HG02571 (cell line): ENCODE measurements at regions not wholly inside any gene's neighbourhood (a gene's known extent, or its start where the extent isn't known, plus 50 kb on each side); places are given as distances from the start of the nearest gene placed in this dataset.
"Not testable (repeated sequence)": the region's sequence is repeated elsewhere in the genome, so short reads cannot be mapped to it uniquely, and the experiment has no call there.

Experiments
- ATAC-seq: cut with Tn5 transposase; IDR thresholded peaks from one replicate; pipeline ENCODE4 v1.9.1; 2021; ENCODE audit warnings: mild to moderate bottlenecking, moderate library complexity; ENCODE audit not compliant: unreplicated experiment

DNA sequence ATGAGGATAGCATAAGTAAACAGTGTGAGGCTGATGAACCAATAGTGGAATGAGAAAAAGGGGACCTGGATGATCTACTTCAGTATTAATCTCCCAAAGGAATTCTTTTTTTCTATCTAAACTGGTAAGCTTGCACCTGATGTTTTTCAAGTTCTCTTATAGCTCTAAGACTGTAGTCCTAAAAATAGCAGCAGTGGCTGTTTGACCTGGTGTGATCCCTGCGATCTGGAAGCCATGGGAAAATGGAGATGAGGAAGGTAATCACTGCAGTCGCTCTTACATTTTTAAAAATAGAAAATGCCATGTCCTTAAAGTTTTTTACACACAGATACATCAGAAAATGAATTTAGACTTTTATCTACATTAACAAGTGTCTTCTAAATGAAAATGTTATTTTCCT, 926.4 kb upstream of the SLC35B3 start:
- ATAC-seq, result no peak

DNA sequence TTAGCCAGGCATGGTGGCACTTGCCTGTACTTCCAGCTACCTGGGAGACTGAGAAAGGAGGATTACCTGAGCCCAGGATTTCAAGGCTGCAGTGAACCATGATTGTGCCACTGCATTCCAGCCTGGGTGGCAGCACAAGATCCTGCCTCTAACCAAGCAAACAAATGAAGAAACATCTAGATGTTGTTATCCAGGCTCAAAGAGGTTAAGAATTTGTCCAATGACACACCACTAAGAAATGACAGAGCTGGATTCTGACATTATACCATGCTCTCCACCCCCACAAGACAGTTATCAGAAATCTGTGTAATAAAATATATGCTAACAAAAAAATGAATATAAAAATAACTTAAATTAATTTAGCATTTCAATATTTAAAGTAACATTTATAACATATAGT, 925.5 kb upstream of the SLC35B3 start:
- ATAC-seq, result no peak

DNA sequence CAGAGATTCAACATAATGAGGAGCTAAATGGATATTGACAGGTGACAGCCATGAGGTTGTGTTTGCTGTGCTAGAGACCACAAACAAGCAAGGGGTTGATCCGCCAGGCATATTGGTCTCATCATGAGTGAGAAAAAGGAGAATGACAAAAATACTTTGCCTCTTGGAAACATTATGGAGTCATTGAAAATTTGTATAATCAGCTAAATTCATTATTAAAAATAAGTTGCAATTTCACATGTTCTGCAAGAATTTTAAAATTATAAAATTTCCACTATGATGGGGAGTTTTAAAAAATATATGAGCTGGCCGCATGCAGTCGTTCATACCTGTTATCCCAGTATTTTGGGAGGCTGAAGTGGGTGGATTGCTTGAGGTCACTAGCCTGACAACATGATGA, 912.3 kb upstream of the SLC35B3 start:
- ATAC-seq, result no peak

DNA sequence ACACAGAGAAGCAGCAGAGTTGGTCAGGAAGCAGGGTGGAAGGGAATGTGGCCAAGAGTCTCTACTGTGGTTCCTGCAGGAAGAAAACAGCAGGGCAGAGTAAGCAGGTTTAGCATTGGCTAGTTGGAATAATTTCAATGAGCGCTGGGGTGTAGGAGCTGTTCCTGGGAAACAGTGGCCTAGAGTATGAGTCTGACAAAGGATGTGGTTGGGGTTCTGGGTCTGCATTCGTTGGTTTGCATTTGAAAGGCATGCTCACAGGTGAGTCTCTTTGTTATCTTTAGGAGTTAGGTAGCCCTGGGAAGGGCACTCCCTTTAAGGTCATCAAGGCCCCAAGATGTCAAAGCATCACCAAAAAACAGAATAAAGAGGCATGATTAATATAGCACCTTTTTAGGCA, 911.6 kb upstream of the SLC35B3 start:
- no peak for ATAC-seq

DNA sequence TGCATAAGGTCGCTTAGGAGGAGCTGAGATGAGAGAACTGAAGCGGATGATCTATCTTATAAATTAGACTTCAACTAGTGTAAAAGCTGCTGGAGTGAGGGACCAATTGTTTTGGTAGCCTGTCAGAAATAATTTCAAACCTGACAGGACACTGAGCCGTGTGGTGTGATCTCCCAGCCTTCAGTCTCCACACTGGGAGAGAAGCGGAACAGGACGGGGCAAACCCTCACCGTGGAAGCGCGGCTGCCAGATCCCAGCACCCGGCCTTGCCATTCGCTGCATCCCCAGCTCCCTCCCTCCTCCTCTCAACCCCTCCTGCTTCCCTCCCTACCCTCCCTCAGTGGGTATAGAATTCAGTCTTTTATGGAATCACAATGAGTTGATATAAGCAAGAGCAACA, 900.1 kb upstream of the SLC35B3 start:
- ATAC-seq, result no peak

DNA sequence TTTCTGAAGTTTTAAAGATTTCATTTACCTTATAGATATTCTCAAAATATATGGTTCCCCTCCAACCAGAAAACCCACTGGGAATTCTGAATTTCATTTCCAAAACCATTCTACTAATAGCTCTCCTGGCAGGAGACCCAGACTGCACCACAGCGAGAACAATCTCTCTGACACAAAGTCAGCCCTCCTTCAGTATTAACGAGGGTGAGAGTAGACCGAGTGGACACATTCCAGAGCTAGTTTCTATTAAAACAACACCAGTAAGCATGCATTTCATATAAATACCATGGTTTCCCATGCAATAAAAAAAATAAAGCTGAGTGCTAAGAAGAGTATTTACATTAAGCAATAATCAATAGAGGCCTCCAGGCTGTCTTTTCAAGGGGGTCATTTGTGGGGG, 899.6 kb upstream of the SLC35B3 start:
- ATAC-seq, result no peak

DNA sequence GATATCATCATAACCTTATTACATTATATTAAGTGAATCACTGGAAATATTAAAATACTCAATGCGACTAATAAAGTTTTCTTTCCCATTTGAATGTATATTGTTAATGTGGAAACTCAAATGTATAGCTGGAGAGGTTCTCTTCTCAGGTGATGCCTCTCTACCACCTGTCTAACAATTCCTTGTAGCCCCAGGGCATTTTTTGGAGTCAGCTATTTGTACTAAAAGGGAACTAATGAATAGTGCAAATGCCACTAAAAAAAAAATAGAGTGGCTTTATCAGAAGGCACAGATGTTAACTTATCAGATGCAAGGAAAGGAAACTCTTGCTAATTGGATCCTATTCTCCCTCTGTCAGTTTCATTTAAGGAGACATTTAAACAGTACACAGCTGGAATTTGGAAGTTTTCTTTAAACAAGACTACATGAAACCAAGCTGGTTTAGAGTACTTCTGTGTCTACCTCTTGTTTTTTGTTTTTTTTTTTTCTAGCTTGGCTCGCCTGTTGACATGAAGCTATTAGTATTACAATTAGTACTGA, 897.0 kb upstream of the SLC35B3 start:
- no peak for ATAC-seq

DNA sequence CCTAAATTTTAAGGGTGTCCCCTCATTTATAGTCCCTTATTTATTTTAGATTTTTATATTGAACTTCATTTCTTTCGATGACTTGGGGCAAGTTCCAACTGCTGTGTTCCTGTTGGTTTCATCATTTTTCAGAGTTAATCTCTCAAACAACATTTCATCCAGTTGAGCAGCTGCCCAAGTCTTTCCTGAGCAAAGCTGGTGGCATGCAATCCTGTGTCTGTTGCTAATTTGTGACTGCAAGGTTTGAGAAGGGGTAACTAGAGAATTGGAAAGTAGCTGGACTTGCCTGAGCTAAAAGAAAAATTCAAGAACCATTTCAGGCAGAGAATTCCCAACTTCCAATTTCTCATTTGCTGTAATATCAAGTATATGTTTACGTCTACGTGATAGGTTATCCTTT, 881.5 kb upstream of the SLC35B3 start:
- no peak for ATAC-seq

DNA sequence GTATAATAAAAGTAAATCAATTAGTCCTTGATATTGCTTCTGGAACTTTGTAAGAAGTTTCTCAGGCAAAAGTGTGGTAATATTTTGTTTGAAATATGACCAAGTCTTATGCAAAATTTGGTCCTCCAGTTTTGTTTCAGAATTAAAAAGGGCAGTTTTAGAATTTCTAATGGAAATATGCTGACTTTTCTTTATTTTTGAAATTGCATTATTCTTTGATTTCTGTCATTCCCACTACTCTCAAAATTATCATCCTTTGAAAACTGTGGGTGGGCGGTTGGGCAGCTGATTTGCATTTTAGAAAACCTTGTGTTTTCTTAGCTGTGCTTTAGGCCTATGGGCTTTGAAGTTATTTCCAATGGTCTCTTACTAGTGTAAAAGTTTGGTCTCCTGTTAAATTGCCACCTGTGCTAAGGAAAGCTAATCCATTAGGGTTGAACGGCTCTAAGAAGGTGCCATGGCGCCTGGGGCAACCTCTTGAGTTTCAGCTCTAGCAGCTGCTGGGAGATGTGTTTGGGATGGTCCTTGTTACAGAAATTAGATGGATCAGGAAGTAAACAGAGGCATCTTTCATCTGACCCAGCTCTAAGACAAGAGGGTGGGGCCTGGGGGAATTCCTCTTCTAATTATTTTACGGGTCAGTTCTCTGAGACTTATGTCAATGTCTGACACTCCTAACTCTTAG, 880.8 kb upstream of the SLC35B3 start:
- no peak for ATAC-seq

DNA sequence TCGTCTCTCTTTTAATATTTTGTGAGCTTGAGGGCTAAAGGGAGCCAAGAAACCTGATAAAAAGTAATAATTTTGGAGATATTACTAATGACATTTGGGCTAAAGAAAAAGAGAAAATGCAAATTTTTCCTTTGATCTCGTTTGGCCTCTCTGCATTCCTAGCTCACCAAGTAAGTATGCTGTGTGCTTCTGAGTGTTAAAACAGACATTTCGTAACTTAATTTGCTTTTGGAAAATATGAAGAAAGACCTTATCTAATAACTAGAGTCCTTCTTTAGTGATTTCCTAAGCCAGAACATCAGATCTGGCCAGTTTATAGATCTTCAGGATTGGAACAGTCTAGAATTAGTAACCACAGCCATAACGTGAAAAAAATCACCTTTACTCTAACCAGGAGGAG, 872.9 kb upstream of the SLC35B3 start:
- no peak for ATAC-seq

DNA sequence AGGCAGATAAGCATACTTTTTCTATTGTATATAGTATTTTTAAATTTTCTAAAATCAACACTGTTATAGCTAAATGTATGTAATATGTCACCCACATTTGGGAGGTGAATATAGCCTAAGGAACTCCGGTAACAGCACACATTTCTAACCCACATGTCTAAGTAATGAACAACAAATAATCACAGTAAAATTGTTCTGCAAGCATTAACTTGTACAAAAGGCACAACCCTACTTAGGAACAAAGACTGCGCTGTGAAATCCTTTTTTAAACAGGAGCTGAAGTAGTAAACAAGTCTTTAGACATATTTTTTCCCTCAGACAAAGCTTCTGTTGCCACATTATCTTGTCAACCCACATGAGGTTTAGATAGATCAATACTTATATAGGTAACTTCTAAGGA, 872.4 kb upstream of the SLC35B3 start:
- no peak for ATAC-seq

DNA sequence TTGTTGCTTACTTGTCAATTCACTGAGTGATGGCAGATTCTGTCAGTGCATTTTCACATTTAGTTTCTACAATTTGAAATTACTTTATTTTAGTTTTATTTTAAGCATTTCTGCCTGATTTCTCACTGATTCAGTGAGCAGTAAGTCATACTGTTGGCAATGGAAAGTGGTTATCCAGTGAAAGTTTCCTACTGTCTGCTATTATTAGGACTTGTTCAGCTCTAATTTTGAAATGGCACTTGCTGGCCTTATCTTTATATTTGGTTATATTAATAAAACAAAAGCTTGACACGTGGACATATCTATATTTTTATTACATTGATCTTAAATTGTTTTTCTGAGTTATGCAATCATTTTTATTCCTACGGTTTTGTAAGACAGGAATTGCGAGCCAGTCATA, 871.8 kb upstream of the SLC35B3 start:
- no peak for ATAC-seq

DNA sequence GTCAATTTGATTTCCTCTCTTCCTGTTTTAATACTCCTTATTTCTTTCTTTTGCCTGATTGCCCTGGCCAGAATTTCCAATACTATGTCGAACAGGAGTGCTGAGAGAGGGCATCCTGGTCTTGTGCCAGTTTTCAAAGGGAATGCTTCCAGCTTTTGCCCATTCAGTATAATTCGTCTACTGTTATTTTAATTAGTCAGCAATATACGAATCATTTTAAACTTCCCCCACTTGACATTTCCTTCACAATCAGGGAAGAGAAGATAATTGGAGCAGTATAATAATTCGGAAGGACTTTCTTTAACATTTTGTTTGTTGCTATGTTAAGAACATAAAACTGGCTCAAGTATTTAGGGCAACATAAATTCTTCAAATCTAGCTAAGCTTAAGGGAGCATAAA, 860.3 kb upstream of the SLC35B3 start:
- ATAC-seq, result no peak

DNA sequence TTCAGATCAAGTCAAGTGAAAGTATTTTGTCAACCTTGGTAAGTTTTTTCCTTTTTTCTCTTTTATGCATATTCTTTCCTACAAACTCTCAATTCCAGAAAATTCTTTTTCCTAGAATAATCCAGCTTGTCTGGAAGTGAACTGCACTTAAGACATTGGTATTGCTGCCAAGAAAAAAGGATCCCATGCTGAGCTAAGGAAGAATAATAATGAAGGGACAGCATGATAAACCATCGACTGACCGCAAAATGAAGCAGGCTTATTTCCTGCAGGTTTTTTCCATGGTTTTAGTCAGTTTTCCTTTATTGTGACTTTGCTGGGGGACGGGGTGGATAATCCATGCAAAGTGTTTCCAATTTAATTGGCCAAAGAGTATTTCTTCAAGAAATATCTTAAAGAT, 857.6 kb upstream of the SLC35B3 start:
- ATAC-seq, result no peak

DNA sequence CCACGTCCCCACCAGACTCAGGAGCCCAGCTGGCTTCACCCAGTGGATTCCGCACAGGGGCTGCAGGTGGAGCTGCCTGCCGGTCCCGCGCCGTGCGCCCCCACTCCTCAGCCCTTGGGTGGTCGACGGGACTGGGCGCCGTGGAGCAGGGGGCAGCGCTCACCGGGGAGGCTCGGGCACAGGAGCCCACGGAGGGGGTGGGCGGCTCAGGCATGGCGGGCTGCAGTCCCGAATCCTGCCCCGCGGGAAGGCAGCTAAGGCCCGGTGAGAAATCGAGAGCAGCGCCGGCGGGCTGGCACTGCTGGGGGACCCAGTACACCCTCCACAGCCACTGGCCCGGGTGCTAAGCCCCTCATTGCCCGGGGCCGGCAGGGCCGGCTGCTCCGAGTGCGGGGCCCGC, 855.0 kb upstream of the SLC35B3 start:
- ATAC-seq, result not testable (repeated sequence)

DNA sequence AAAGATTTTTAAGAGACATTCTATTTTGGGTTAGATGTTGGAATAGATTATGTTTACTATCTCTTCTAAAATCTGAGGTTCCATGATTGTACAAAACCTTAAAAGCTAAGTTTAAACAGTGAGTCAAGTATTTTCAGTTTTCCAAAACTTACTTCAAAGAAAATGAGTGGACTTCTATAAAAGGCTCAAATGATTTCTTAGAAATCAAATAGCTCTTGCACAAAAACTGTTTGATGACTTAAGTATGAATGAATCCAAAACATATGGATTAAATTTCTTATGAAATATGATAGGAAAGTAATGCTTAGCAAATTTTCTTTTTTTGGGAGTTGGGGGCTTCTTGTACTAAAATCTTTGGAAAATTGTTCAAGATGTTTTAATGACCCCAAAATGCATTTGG, 837.3 kb upstream of the SLC35B3 start:
- ATAC-seq, result no peak

DNA sequence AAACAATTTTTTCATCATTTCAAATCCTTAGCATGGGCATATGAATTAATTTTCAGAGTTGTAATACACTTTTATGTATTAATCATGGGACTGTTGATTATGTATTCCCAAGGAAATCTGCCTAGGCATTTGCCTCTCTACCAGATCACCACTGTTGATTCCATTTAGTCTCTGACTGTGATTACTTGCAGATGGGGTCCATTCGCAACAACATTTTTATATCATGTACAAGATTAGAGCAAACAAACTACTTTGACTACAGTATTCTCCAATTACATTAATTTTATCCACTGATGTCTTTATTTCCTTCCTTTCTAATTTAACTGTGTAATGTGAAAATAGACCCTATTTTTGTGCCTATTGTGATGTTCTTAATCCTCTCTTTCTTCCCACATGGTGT, 831.4 kb upstream of the SLC35B3 start:
- ATAC-seq, result no peak

DNA sequence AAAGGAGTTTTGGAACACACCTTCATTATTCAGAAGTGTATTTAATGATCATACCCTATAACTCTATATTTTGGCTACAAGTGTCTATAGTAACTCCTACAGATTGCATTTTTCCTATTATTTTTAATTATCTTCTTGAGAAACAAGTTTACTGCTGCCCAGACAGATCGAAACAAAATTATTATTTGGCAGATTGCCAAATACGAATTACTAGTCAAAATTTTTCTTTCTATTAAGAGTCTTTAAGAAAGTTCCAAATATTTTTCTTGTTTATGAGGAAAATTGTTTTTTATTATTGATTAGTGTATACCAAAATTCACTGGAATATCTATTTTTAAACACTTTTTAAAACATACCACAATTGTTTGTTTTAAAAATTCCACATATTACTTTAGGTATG, 821.9 kb upstream of the SLC35B3 start:
- ATAC-seq, result no peak

DNA sequence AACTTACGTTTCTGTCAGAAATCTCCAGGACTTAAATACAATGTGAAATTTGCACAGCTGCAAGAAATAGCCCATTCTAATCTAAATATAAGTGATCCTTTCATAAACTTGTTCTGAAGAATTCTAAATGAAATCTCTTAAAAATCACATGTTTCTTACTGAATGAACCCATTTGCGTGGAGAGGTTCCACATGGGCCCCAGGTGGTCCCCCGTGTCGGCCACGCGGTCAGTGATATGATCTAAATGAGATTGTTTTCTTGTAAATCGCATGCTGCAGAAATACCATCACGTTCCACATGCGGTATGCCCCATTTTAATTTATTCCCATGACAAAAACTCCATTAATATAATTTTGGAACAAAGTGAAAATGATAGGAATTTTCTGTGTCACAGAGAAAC, 818.9 kb upstream of the SLC35B3 start:
- no peak for ATAC-seq

DNA sequence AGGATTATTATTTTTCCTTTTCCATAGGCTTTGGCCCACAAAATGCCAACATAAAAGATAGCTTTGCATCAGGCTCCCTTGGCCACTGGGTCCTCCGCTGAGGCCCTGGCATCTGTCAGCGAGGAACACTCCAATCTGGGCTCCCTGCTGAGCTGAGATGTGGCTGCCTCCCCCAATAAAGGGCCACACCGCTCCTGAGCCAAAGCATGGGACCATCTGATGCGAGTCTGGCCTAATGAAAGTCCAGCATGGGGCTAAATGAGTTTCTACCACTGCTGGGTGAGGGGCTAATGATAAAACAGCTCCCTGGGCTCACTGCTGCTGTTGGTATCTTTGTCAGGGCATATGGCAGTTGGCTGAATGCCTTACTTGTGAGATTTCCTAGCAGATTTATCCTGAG, 817.5 kb upstream of the SLC35B3 start:
- ATAC-seq, result no peak

DNA sequence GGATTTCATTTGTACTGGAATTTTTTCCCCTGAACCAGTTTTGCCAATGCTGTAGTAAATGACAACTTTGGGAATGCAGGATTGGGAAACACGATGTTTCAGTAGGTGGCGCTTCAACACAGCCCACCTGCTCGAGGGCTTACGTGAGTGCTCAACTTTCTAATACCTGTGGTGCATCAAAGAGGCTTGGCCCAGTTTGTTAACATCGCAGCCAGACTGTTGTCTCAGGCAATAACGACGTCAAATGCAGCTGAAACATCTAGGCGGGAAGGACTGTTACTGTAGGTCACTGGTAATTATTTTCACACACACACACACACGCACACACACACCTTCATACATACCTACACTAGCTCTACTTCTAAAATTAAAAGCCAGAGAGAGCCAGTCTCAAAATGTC, 815.5 kb upstream of the SLC35B3 start:
- no peak for ATAC-seq

DNA sequence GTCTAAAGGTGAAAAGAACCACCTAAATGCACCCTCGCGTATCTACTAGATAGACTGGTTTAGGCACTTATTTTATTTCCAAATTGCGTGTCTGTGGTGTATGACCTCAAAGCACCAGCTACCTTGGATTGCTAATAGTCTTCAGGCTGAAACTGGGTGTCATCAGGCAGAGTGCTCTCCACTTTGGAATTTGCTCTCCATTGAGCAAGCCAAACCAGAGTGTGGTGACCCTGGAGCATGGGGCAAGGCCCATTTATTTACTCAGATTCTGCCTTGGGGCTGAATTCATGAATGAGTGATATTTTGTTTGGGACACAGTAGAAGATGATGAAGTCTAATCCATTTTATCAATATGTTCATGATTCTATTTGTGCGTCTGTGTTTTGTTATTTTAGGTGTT, 812.8 kb upstream of the SLC35B3 start:
- ATAC-seq, result no peak

DNA sequence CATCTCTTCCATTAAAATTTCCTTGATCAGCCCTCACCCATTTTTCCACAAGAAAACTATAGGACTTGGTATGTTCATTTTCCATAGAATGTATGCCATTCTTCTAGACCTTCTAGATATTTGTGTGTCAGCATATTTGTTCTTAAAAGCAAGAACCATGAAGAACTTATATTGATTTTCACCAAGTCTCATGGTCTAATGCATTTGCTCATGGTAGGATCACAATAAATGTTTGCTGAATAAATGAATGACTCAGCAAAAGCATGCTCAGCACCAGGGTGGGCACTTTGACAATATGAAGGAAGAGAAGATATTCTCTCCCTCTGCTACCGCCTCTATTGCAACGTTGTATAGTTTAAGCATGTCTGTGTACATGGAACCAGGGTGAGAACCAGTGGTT, 805.5 kb upstream of the SLC35B3 start:
- no peak for ATAC-seq
